ENCODE measurements at regions not wholly inside any gene's neighbourhood (a gene's known extent, or its start where the extent isn't known, plus 50 kb on each side); places are given as distances from the start of the nearest gene placed in this dataset.
A peak's percentile ranks its signal among the peaks of the same experiment; 100 is the strongest.

DNA sequence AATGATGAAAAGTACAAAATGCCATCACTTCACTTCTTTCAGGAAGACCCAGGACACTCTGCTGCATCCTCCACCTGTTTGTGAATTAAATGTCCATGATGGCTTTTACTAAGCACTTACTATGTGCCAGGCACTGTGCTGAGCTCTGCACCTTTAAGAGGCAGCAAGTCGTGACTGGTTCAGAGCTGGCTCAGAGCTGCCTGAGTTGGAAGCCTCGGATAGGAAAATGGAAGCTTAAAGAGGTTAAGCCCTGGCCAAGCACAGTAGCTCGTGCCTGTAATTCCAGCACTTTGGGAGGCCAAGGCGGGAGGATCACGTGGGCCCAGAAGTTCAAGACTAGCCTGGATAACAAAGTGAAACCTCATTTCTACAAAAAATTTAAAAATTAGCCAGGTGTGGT lies 95.6 kb downstream of the SNX5 start:
- H3K27ac Mint-ChIP-seq (ENCODE audit: unreplicated experiment): no peak overlapping the region
- no peak overlapping the region for H2AFZ ChIP-seq (ENCODE audit: low read depth, low read length)
- peaks cover 44% of the 10 kb centered on the region for H3K27me3 Mint-ChIP-seq (ENCODE audit: low read depth, unreplicated experiment)

DNA sequence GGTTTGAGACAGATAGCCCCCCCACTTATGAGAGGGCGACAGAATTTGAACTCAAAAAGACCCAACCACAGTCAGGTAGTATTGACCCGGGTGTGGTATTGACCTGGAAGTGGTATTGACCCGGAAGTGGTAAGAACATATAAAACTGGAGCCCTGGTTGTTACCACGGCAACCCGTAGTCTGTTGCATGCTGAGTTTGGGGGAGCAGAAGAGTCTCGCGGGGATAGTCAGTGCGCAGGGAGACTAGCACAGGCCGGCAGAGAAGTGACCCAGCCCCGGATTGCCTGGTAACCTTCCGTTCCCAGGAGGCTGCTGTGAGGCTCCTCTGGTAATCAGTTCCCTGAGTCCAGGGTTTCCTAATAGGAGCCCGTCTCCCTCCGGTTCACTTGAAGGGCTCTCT lies 96.2 kb downstream of the SNX5 start:
- Histone ChIP-seq H4K20me1 (ENCODE audit: insufficient read depth, low read length) (no peaks in the 10 kb centered on the region), H3K27me3 (ENCODE audit: insufficient read depth, low read length) (peaks cover 2% of the 10 kb centered on the region), H3K27ac (ENCODE audit: low read depth, low read length) (no peak overlapping the region), H3K4me3 (ENCODE audit: insufficient read depth, low read depth, low read length) (no peak overlapping the region), H3K4me1 (ENCODE audit: insufficient read depth, low read length) (peaks cover 18% of the 10 kb centered on the region), H3K36me3 (ENCODE audit: insufficient read depth, low read length) (no peaks in the 10 kb centered on the region), H3K79me2 (ENCODE audit: insufficient read depth, low read length) (no peaks in the 10 kb centered on the region), H3K9me3 (ENCODE audit: insufficient read depth, low read depth, low read length) (no peaks in the 10 kb centered on the region), H3K9ac (ENCODE audit: low read length) (no peak overlapping the region), H3K4me2 (ENCODE audit: low read length) (no peak overlapping the region), H2AFZ (ENCODE audit: low read depth, low read length) (no peak overlapping the region)
- Mint-ChIP-seq H3K27me3 (ENCODE audit: low read depth, unreplicated experiment) (peaks cover 40% of the 10 kb centered on the region), H3K4me3 (ENCODE audit: unreplicated experiment) (no peak overlapping the region), H3K27ac (ENCODE audit: unreplicated experiment) (no peak overlapping the region), H3K36me3 (ENCODE audit: low read depth, unreplicated experiment) (no peaks in the 10 kb centered on the region), H3K9me3 (ENCODE audit: unreplicated experiment) (no peaks in the 10 kb centered on the region), H3K4me1 (ENCODE audit: low read depth, unreplicated experiment) (no peaks in the 10 kb centered on the region)
- FAIRE-seq (no peak), DNase-seq (ENCODE audit: low read depth) (no peak)
- TF ChIP-seq EZH2 (IDR thresholded peaks at IDR 0.05; ENCODE audit: insufficient read depth, low read length): no peak
- TF ChIP-seq, protein P1, sequence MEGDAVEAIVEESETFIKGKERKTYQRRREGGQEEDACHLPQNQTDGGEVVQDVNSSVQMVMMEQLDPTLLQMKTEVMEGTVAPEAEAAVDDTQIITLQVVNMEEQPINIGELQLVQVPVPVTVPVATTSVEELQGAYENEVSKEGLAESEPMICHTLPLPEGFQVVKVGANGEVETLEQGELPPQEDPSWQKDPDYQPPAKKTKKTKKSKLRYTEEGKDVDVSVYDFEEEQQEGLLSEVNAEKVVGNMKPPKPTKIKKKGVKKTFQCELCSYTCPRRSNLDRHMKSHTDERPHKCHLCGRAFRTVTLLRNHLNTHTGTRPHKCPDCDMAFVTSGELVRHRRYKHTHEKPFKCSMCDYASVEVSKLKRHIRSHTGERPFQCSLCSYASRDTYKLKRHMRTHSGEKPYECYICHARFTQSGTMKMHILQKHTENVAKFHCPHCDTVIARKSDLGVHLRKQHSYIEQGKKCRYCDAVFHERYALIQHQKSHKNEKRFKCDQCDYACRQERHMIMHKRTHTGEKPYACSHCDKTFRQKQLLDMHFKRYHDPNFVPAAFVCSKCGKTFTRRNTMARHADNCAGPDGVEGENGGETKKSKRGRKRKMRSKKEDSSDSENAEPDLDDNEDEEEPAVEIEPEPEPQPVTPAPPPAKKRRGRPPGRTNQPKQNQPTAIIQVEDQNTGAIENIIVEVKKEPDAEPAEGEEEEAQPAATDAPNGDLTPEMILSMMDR (IDR thresholded peaks at IDR 0.05; ENCODE audit: insufficient read depth, low read depth, low read length): no peak

More for the DNA sequence above, 95.6 kb downstream of the SNX5 start:
- TF ChIP-seq EZH2 (IDR thresholded peaks at IDR 0.05; ENCODE audit: insufficient read depth, low read length): no peak
- TF ChIP-seq, protein P1 (IDR thresholded peaks at IDR 0.05; ENCODE audit: insufficient read depth, low read depth, low read length): no peak
- Histone ChIP-seq H3K4me1 (ENCODE audit: insufficient read depth, low read length) (peaks cover 18% of the 10 kb centered on the region), H3K9me3 (ENCODE audit: insufficient read depth, low read depth, low read length) (no peaks in the 10 kb centered on the region), H3K9ac (ENCODE audit: low read length) (no peak overlapping the region), H4K20me1 (ENCODE audit: insufficient read depth, low read length) (no peaks in the 10 kb centered on the region), H3K27ac (ENCODE audit: low read depth, low read length) (no peak overlapping the region), H3K36me3 (ENCODE audit: insufficient read depth, low read length) (no peaks in the 10 kb centered on the region), H3K4me3 (ENCODE audit: insufficient read depth, low read depth, low read length) (no peak overlapping the region), H3K79me2 (ENCODE audit: insufficient read depth, low read length) (no peaks in the 10 kb centered on the region), H3K4me2 (ENCODE audit: low read length) (no peak overlapping the region), H3K27me3 (ENCODE audit: insufficient read depth, low read length) (peaks cover 2% of the 10 kb centered on the region)
- no peak for DNase-seq (ENCODE audit: low read depth)
- Mint-ChIP-seq H3K36me3 (ENCODE audit: low read depth, unreplicated experiment) (no peaks in the 10 kb centered on the region), H3K9me3 (ENCODE audit: unreplicated experiment) (no peaks in the 10 kb centered on the region), H3K4me3 (ENCODE audit: unreplicated experiment) (no peak overlapping the region), H3K4me1 (ENCODE audit: low read depth, unreplicated experiment) (no peaks in the 10 kb centered on the region)
- FAIRE-seq: no peak

DNA sequence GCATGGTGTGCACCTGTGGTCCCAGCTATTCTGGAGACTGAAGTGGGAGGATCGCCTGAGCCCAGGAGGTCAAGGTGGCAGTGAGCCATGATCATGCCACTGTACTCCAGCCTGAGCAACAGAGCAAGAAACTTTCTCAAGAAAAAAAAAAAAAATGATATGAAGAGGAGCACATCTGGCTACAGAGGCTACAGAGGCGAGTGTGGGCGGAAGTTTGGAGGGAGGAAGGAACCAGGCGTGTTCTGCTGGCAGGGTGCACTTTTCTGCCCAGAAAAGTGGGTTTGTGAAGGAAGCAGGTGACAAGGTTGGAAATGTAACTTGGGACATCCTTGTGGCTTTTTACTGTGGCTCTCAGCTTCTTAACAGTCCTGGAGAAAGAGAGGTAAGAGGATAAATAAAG lies 96.7 kb downstream of the SNX5 start:
- no peaks in the 10 kb centered on the region for H3K36me3 ChIP-seq (ENCODE audit: insufficient read depth, low read length)
- no peaks in the 10 kb centered on the region for H3K79me2 ChIP-seq (ENCODE audit: insufficient read depth, low read length)
- H3K27me3 Mint-ChIP-seq (ENCODE audit: low read depth, unreplicated experiment): peaks cover 41% of the 10 kb centered on the region
- H3K4me2 ChIP-seq (ENCODE audit: low read length): no peak overlapping the region
- H3K9ac ChIP-seq (ENCODE audit: low read length): no peak overlapping the region
- peaks cover 18% of the 10 kb centered on the region for H3K4me1 ChIP-seq (ENCODE audit: insufficient read depth, low read length)
- no peak overlapping the region for H3K4me3 ChIP-seq (ENCODE audit: insufficient read depth, low read depth, low read length)
- H3K9me3 ChIP-seq (ENCODE audit: insufficient read depth, low read depth, low read length): no peaks in the 10 kb centered on the region
- no peak overlapping the region for H3K27ac ChIP-seq (ENCODE audit: low read depth, low read length)
- H3K27ac Mint-ChIP-seq (ENCODE audit: unreplicated experiment): peak overlapping the region; percentile 78
- H2AFZ ChIP-seq (ENCODE audit: low read depth, low read length): no peak overlapping the region
- H3K36me3 Mint-ChIP-seq (ENCODE audit: low read depth, unreplicated experiment): no peaks in the 10 kb centered on the region
- H3K4me1 Mint-ChIP-seq (ENCODE audit: low read depth, unreplicated experiment): no peaks in the 10 kb centered on the region
- TF ChIP-seq EZH2 (IDR thresholded peaks at IDR 0.05; ENCODE audit: insufficient read depth, low read length): no peak
- TF ChIP-seq, protein P1 (IDR thresholded peaks at IDR 0.05; ENCODE audit: insufficient read depth, low read depth, low read length): no peak
- no peaks in the 10 kb centered on the region for H3K9me3 Mint-ChIP-seq (ENCODE audit: unreplicated experiment)
- DNase-seq (ENCODE audit: low read depth): no peak
- H4K20me1 ChIP-seq (ENCODE audit: insufficient read depth, low read length): no peaks in the 10 kb centered on the region
- H3K27me3 ChIP-seq (ENCODE audit: insufficient read depth, low read length): peaks cover 2% of the 10 kb centered on the region
- FAIRE-seq: no peak
- no peak overlapping the region for H3K4me3 Mint-ChIP-seq (ENCODE audit: unreplicated experiment)
